ENCODE measurements at regions not wholly inside any gene's neighbourhood (a gene's known extent, or its start where the extent isn't known, plus 50 kb on each side); places are given as distances from the start of the nearest gene placed in this dataset.

GRCh38 chr2:3126171-3126910 is 251.3 kb downstream of the EIPR1 start:
- intact Hi-C loops (cut with DNase I; ENCODE audit: low total_unique reads) = no loop called here
- ATAC-seq = no peak
- Histone ChIP-seq H3K4me1 (no peaks in the 10 kb centered on the region), H3K27ac (no peak overlapping the region), H3K4me3 (no peak overlapping the region), H3K27me3 (peaks cover 0 to 15% (median 0%) of the 10 kb centered on the region in 3 donors), H3K36me3 (no peaks in the 10 kb centered on the region), H3K9me3 (no peaks in the 10 kb centered on the region)
- TF ChIP-seq POLR2A (IDR thresholded peaks at IDR 0.05) (no peak), CTCF (IDR thresholded peaks at IDR 0.05 in 4 of 5, conservative IDR thresholded peaks at IDR 0.05 in 1 of 5) (no peak)
- DNase-seq = no peak
- in situ Hi-C loops (cut with MboI; ENCODE audit: low sequenced_read_pairs in 4 of 4) = no loop called here

GRCh38 chr2:3125761-3126130 is 251.9 kb downstream of the EIPR1 start:
- no peaks in the 10 kb centered on the region for H3K9me3 ChIP-seq

GRCh38 chr2:3125001-3125760 is 252.4 kb downstream of the EIPR1 start:
- intact Hi-C loops (cut with DNase I; ENCODE audit: low total_unique reads) (no loop called here), in situ Hi-C loops (cut with MboI; ENCODE audit: low sequenced_read_pairs in 4 of 4) (no loop called here)
- no peak for TF ChIP-seq POLR2A (IDR thresholded peaks at IDR 0.05)
- Histone ChIP-seq H3K4me1 (no peaks in the 10 kb centered on the region), H3K4me3 (no peak overlapping the region), H3K36me3 (no peaks in the 10 kb centered on the region), H3K9me3 (no peaks in the 10 kb centered on the region), H3K27ac (no peak overlapping the region), H3K27me3 (peaks cover 0 to 15% (median 0%) of the 10 kb centered on the region in 3 donors)
- ATAC-seq (no peak), DNase-seq (no peak)

More at GRCh38 chr2:3125761-3126130, 251.9 kb downstream of the EIPR1 start:
- Histone ChIP-seq H3K27ac (no peak overlapping the region), H3K36me3 (no peaks in the 10 kb centered on the region), H3K27me3 (peaks cover 0 to 15% (median 0%) of the 10 kb centered on the region in 3 donors), H3K4me3 (no peak overlapping the region), H3K4me1 (no peaks in the 10 kb centered on the region)
- DNase-seq (no peak), ATAC-seq (no peak)
- in situ Hi-C loops (cut with MboI; ENCODE audit: low sequenced_read_pairs in 4 of 4) (no loop called here), intact Hi-C loops (cut with DNase I; ENCODE audit: low total_unique reads) (no loop called here)
- no peak for TF ChIP-seq CTCF (IDR thresholded peaks at IDR 0.05 in 4 of 5, conservative IDR thresholded peaks at IDR 0.05 in 1 of 5)
- no peak for TF ChIP-seq POLR2A (IDR thresholded peaks at IDR 0.05)

GRCh38 chr2:3122525-3122924 is 255.1 kb downstream of the EIPR1 start:
- Histone ChIP-seq H3K4me1 (no peaks in the 10 kb centered on the region), H3K9me3 (no peaks in the 10 kb centered on the region), H3K4me3 (no peak overlapping the region), H3K27ac (no peak overlapping the region), H3K27me3 (peaks cover 0 to 15% (median 0%) of the 10 kb centered on the region in 3 donors), H3K36me3 (no peaks in the 10 kb centered on the region)
- in situ Hi-C loops (cut with MboI; ENCODE audit: low sequenced_read_pairs in 4 of 4) (no loop called here), intact Hi-C loops (cut with DNase I; ENCODE audit: low total_unique reads) (no loop called here)
- no peak for ATAC-seq
- TF ChIP-seq POLR2A (IDR thresholded peaks at IDR 0.05) = no peak
- TF ChIP-seq CTCF (IDR thresholded peaks at IDR 0.05 in 4 of 5, conservative IDR thresholded peaks at IDR 0.05 in 1 of 5) = no peak
- DNase-seq = no peak

- Histone ChIP-seq H3K27ac (no peak overlapping the region), H3K4me3 (no peak overlapping the region), H3K36me3 (no peaks in the 10 kb centered on the region), H3K27me3 (peaks cover 0 to 15% (median 0%) of the 10 kb centered on the region in 3 donors), H3K9me3 (no peaks in the 10 kb centered on the region), H3K4me1 (no peaks in the 10 kb centered on the region)
- intact Hi-C loops (cut with DNase I; ENCODE audit: low total_unique reads) = no loop called here
- DNase-seq (no peak), ATAC-seq (no peak)
- in situ Hi-C loops (cut with MboI; ENCODE audit: low sequenced_read_pairs in 4 of 4) = no loop called here
- TF ChIP-seq CTCF (IDR thresholded peaks at IDR 0.05 in 4 of 5, conservative IDR thresholded peaks at IDR 0.05 in 1 of 5) (no peak), POLR2A (IDR thresholded peaks at IDR 0.05) (no peak)
Observed at GRCh38 chr2:3121601-3122000, 256.0 kb downstream of the EIPR1 start.

All from gastrocnemius medialis (tissue), 4 donors.